Progenitor cell of endocrine pancreas (in vitro differentiated cells): ENCODE measurements at regions not wholly inside any gene's neighbourhood (a gene's known extent, or its start where the extent isn't known, plus 50 kb on each side); places are given as distances from the start of the nearest gene placed in this dataset.
"Not testable (repeated sequence)": the region's sequence is repeated elsewhere in the genome, so short reads cannot be mapped to it uniquely, and the experiment has no call there.

Source experiments
- DNase-seq: peaks from one replicate; pipeline ENCODE4 v3.0.0; 2021; ENCODE audit warnings: low spot score; ENCODE audit not compliant: unreplicated experiment
- H3K27ac Mint-ChIP-seq: 2 replicates; pipeline ENCODE4 v1.8.0; 2021; ENCODE audit warnings: mild to moderate bottlenecking, moderate library complexity, mixed read lengths
- H3K27me3 Mint-ChIP-seq: 2 replicates; pipeline ENCODE4 v1.8.0; 2021; ENCODE audit warnings: mixed read lengths
- H3K36me3 Mint-ChIP-seq: 2 replicates; pipeline ENCODE4 v1.8.0; 2022; ENCODE audit warnings: mixed read lengths; ENCODE audit not compliant: insufficient read depth
- H3K4me1 Mint-ChIP-seq: 2 replicates; pipeline ENCODE4 v1.8.0; 2021; ENCODE audit warnings: low read depth, mixed read lengths
- H3K4me3 Mint-ChIP-seq: 2 replicates; pipeline ENCODE4 v1.8.0; 2021; ENCODE audit warnings: low read depth, mild to moderate bottlenecking, moderate library complexity, mixed read lengths
- H3K9me3 Mint-ChIP-seq: 2 replicates; pipeline ENCODE4 v1.8.0; 2021; ENCODE audit warnings: low read depth, mixed read lengths
- TF ChIP-seq, protein P1 (sequence below): fragments of 200-600 bp; sonication (generic); IDR thresholded peaks from one replicate; pipeline ENCODE4 v1.5.0; 2021; ENCODE audit warnings: antibody characterized with exemption, mild to moderate bottlenecking; ENCODE audit not compliant: unreplicated experiment

DNA sequence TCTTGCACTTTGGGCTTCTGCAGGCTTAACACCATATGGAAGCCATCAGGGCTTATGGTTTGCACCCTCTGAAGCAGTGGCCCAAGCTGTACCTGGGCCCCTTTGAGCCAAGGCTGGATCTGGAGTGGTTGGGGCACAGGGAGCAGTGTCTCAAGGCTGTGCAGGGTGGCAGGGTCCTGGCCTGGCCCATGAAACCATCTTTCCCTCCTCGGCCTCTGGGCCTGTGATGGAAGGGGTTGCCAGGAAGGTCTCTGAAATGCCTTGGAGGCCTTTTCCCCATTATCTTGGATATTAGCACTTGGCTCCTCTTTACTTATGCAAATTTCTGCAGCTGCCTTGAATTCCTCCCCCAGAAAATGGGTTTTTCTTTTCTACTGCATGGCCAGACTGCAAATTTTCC lies 134.7 kb upstream of the USP9X start:
- H3K4me3 Mint-ChIP-seq, result no peak overlapping the region
- peaks cover 13% of the 10 kb centered on the region for H3K9me3 Mint-ChIP-seq
- H3K4me1 Mint-ChIP-seq, result no peaks in the 10 kb centered on the region
- no peaks in the 10 kb centered on the region for H3K27me3 Mint-ChIP-seq
- TF ChIP-seq, protein P1, sequence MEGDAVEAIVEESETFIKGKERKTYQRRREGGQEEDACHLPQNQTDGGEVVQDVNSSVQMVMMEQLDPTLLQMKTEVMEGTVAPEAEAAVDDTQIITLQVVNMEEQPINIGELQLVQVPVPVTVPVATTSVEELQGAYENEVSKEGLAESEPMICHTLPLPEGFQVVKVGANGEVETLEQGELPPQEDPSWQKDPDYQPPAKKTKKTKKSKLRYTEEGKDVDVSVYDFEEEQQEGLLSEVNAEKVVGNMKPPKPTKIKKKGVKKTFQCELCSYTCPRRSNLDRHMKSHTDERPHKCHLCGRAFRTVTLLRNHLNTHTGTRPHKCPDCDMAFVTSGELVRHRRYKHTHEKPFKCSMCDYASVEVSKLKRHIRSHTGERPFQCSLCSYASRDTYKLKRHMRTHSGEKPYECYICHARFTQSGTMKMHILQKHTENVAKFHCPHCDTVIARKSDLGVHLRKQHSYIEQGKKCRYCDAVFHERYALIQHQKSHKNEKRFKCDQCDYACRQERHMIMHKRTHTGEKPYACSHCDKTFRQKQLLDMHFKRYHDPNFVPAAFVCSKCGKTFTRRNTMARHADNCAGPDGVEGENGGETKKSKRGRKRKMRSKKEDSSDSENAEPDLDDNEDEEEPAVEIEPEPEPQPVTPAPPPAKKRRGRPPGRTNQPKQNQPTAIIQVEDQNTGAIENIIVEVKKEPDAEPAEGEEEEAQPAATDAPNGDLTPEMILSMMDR, result no peak
- no peak overlapping the region for H3K27ac Mint-ChIP-seq
- DNase-seq, result no peak
- H3K36me3 Mint-ChIP-seq, result peaks cover 2% of the 10 kb centered on the region

DNA sequence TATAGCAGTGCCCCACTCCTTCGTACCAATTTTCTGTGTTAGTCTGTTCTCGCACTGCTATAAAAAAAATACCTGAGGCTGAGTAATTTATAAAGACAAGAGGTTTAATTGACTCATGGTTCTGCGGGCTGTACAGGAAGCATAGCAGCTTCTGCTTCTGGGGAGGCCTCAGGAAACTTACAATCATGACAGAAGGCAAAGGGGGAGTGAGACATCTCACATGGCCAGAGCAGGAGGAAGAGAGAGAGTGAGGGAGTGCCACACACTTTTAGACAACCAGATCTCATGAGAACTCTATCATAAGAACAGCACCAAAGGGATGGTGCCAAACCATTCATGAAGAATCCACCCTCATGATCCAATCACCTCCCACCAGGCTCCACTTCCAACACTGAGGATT lies 133.8 kb upstream of the USP9X start:
- not testable (repeated sequence) for H3K4me3 Mint-ChIP-seq, H3K36me3 Mint-ChIP-seq, DNase-seq, H3K27me3 Mint-ChIP-seq, H3K27ac Mint-ChIP-seq, H3K4me1 Mint-ChIP-seq
- peaks cover 15% of the 10 kb centered on the region for H3K9me3 Mint-ChIP-seq

DNA sequence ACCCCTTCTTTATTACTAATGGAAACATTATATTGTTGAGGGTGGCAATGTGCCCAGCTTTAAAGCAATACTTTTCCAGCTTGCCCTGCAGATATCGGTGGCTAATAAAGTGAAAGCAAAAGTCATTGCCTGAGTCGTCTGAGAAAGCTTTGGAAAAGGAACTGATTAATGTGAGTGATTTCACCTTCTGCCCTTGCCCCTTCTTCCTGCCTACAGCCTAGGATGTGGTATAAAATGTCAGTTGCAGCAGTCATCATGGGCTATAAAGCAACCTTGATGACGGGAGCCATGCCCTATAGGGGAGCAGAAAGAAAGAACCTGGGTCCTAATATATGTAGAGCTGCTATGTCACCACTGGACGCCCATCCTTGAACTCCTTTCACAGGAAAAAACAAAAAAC lies 132.4 kb upstream of the USP9X start:
- Mint-ChIP-seq H3K4me1 (no peaks in the 10 kb centered on the region), H3K27me3 (no peaks in the 10 kb centered on the region), H3K27ac (no peak overlapping the region), H3K36me3 (no peaks in the 10 kb centered on the region), H3K4me3 (no peak overlapping the region), H3K9me3 (peaks cover 16% of the 10 kb centered on the region)
- DNase-seq, result no peak
- TF ChIP-seq, protein P1, result no peak

DNA sequence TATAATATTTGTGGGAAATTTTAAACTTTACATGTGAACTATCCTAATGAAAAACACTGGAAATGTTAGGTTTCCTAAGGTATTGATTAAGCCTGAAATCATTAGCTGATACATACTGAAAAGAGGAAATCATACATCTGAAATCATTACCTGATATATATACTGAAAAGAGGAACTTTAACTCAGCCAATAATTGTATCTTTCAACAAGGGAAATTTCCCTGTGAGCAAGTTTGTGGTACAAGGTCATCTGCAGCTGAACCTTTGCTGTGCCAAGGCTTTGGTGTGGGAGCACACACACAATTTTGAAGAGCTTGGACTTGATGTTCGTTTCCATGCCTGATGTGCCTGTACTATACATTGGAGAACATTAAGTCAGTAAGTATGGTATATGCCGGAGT lies 131.9 kb upstream of the USP9X start:
- H3K9me3 Mint-ChIP-seq, result peaks cover 14% of the 10 kb centered on the region
- no peak for DNase-seq
- no peak overlapping the region for H3K27ac Mint-ChIP-seq
- TF ChIP-seq, protein P1, result no peak
- H3K27me3 Mint-ChIP-seq, result no peaks in the 10 kb centered on the region
- H3K4me1 Mint-ChIP-seq, result no peaks in the 10 kb centered on the region
- no peaks in the 10 kb centered on the region for H3K36me3 Mint-ChIP-seq
- no peak overlapping the region for H3K4me3 Mint-ChIP-seq

DNA sequence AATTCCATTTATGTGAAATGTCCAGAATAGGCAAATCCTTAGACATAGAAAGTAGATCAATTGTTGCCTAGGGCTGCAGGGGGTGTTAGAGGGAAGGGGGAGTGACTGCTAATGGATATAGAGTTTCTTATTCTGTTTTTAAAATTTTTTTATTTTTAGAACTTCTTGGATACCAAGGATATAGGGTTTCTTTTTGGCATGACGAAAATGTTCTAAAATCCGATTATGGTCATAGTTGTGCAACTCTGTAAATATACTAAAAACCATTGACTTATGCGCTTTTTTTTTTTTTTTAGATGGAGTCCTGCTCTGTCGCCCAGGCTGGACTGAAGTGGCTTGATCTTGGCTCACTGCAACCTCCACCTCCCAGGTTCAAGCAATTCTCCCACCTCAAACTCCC lies 125.2 kb upstream of the USP9X start:
- Mint-ChIP-seq H3K36me3 (no peaks in the 10 kb centered on the region), H3K4me1 (no peaks in the 10 kb centered on the region), H3K4me3 (no peak overlapping the region), H3K27me3 (no peaks in the 10 kb centered on the region), H3K27ac (no peak overlapping the region), H3K9me3 (peaks cover 20% of the 10 kb centered on the region)
- DNase-seq, result no peak
- TF ChIP-seq, protein P1, result no peak

DNA sequence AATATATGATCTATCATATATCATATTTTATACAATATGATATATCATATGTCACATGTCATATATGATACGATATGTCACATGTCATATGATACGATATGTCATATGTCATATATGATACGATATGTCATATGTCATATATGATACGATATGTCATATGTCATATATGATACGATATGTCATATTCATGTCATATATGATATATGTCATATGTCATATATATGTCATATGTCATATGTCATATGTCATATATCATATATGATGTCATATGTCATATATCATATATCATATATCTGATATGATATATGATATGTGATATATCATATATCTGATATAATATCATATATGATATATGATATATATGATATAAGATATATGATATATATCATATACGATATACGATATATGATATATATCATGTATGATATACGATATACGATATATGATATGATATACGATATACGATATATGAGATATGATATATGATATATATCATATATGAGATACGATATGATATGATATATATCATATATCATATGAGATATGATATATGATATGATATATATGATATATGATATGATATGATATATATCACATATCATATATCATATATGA lies 122.3 kb upstream of the USP9X start:
- no peaks in the 10 kb centered on the region for H3K36me3 Mint-ChIP-seq
- no peaks in the 10 kb centered on the region for H3K4me1 Mint-ChIP-seq
- no peak for DNase-seq
- no peaks in the 10 kb centered on the region for H3K27me3 Mint-ChIP-seq
- peaks cover 24% of the 10 kb centered on the region for H3K9me3 Mint-ChIP-seq
- H3K27ac Mint-ChIP-seq, result no peak overlapping the region
- TF ChIP-seq, protein P1, result no peak
- no peak overlapping the region for H3K4me3 Mint-ChIP-seq
